Liver (tissue), 8 donors: ENCODE measurements at regions not wholly inside any gene's neighbourhood (a gene's known extent, or its start where the extent isn't known, plus 50 kb on each side); places are given as distances from the start of the nearest gene placed in this dataset.

Experiments used
- DNase-seq: peaks from one replicate; pipeline ENCODE4 v3.0.0-alpha.2; 2017; ENCODE audit warnings: low spot score
- H3K27ac ChIP-seq, 2 donors: one replicate each; pipeline ENCODE4 v1.7.0; 2013; ENCODE audit warnings: inconsistent platforms in 2 of 2, low read length in 2 of 2, control low read depth in 1 of 2, low read depth in 1 of 2, mild to moderate bottlenecking in 1 of 2
- H3K27me3 ChIP-seq, 4 donors: one replicate each; pipeline versions ENCODE4 v1.6.1 to v1.7.0; 2013; ENCODE audit warnings: low read length in 3 of 4, inconsistent platforms in 1 of 4, mild to moderate bottlenecking in 1 of 4, moderate library complexity in 1 of 4; ENCODE audit not compliant: control insufficient read depth in 4 of 4, insufficient read depth in 4 of 4
- H3K36me3 ChIP-seq, 4 donors: one replicate each; pipeline versions ENCODE4 v1.6.1 to v1.7.0; 2013; ENCODE audit warnings: low read length in 3 of 4, mild to moderate bottlenecking in 3 of 4, low read depth in 1 of 4, moderate library complexity in 1 of 4; ENCODE audit not compliant: control insufficient read depth in 4 of 4, insufficient read depth in 3 of 4
- H3K4me1 ChIP-seq, 4 donors: one replicate each; pipeline versions ENCODE4 v1.6.1 to v1.7.0; 2013; ENCODE audit warnings: low read length in 3 of 4, mild to moderate bottlenecking in 3 of 4, moderate library complexity in 1 of 4; ENCODE audit not compliant: control insufficient read depth in 4 of 4, insufficient read depth in 4 of 4
- H3K4me3 ChIP-seq, 3 donors: one replicate each; pipeline versions ENCODE4 v1.6.1 to v1.7.0; 2013; ENCODE audit warnings: low read length in 3 of 3, control low read depth in 1 of 3, low read depth in 1 of 3, mild to moderate bottlenecking in 1 of 3
- H3K9ac ChIP-seq, 2 donors: one replicate each; pipeline ENCODE4 v1.7.0; 2013; ENCODE audit warnings: low read length in 2 of 2, mild to moderate bottlenecking in 2 of 2, moderate library complexity in 2 of 2, control low read depth in 1 of 2, low read depth in 1 of 2
- H3K9me3 ChIP-seq, 4 donors: one replicate each; pipeline versions ENCODE4 v1.6.1 to v1.7.0; 2013; ENCODE audit warnings: low read length in 3 of 4; ENCODE audit not compliant: control insufficient read depth in 4 of 4
- ATF3 ChIP-seq: IDR thresholded peaks from 2 replicates; pipeline ENCODE4 v1.6.1; 2016; ENCODE audit warnings: antibody characterized with exemption
- EGR1 ChIP-seq, 2 donors: IDR thresholded peaks; 2 replicates each; pipeline ENCODE4 v1.6.1; 2016 to 2018; ENCODE audit warnings: antibody characterized with exemption in 2 of 2, low read depth in 2 of 2
- HNF4A ChIP-seq, 2 donors: conservative IDR thresholded peaks; 2 replicates each; pipeline ENCODE4 v1.6.1; 2016; ENCODE audit warnings: antibody characterized with exemption in 2 of 2, mild to moderate bottlenecking in 2 of 2
- HNF4G ChIP-seq: IDR thresholded peaks from 2 replicates; pipeline ENCODE4 v1.6.1; 2016; ENCODE audit warnings: antibody characterized with exemption
- JUND ChIP-seq, 2 donors: IDR thresholded peaks; 2 replicates each; pipeline ENCODE4 v1.6.1; 2016; ENCODE audit warnings: antibody characterized with exemption in 2 of 2
- MAX ChIP-seq: IDR thresholded peaks from 2 replicates; pipeline ENCODE4 v1.6.1; 2016; ENCODE audit warnings: antibody characterized with exemption
- REST ChIP-seq: IDR thresholded peaks from 2 replicates; pipeline ENCODE4 v1.6.1; 2016; ENCODE audit warnings: antibody characterized with exemption, mild to moderate bottlenecking
- SP1 ChIP-seq: IDR thresholded peaks from 2 replicates; pipeline ENCODE4 v1.6.1; 2018; ENCODE audit warnings: antibody characterized with exemption, mild to moderate bottlenecking
- WGBS: extraction: QIAGEN DNeasy Blood & Tissue Kit; methylation state at CpG from one replicate; pipeline ENCODE4 v1.1.7; 2013; 5-methylcytosine and 5-hydroxymethylcytosine counted together
- TF ChIP-seq, protein P1 (sequence below): fragments of 150-350 bp; IDR thresholded peaks from 2 replicates; pipeline ENCODE4 v1.5.1; 2017; ENCODE audit warnings: improper control_type of control experiment, low read depth, low read length; ENCODE audit not compliant: missing input control
- TF ChIP-seq, protein P2 (sequence below): IDR thresholded peaks from 2 replicates; pipeline ENCODE4 v1.6.1; 2016; ENCODE audit warnings: antibody characterized with exemption
- donor health status: healthy.
- donor health status: healthy.
- donor health status: healthy.
- donor health status: healthy.
- donor health status: healthy.

DNA sequence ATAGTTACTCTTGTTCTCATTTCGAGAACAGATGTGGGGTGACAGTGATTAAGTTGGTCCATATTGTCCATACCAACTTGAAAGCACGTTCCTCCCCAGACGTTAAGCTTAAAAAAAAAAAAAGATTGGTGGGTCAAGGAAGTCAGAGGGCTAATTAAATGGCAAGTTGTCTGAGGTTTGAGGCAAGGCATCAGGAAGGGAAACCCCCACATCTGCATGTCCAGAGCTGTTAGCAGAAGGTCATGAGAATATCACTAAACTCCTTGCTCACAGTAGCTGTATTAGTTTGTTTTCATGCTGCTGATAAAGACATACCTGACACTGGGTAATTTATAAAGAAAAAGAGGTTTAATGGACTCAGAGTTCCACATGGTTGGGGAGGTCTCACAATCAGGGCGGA, 415.6 kb upstream of the FZD8 start:
- Histone ChIP-seq H3K27me3 (no peaks in the 10 kb centered on the region), H3K9me3 (peaks cover 0 to 2% (median 0%) of the 10 kb centered on the region in 4 donors), H3K4me3 (no peak overlapping the region), H3K27ac (no peak overlapping the region), H3K36me3 (no peaks in the 10 kb centered on the region), H3K9ac (no peak overlapping the region), H3K4me1 (peaks cover 0 to 2% (median 0%) of the 10 kb centered on the region in 4 donors)
- no peak for DNase-seq
- WGBS, result 86% methylated on average over 4 of the region's 4 CpGs
- TF ChIP-seq HNF4A (conservative IDR thresholded peaks at IDR 0.05), result no peak
- no peak for TF ChIP-seq ATF3
- TF ChIP-seq HNF4G, result no peak
- TF ChIP-seq, protein P1, sequence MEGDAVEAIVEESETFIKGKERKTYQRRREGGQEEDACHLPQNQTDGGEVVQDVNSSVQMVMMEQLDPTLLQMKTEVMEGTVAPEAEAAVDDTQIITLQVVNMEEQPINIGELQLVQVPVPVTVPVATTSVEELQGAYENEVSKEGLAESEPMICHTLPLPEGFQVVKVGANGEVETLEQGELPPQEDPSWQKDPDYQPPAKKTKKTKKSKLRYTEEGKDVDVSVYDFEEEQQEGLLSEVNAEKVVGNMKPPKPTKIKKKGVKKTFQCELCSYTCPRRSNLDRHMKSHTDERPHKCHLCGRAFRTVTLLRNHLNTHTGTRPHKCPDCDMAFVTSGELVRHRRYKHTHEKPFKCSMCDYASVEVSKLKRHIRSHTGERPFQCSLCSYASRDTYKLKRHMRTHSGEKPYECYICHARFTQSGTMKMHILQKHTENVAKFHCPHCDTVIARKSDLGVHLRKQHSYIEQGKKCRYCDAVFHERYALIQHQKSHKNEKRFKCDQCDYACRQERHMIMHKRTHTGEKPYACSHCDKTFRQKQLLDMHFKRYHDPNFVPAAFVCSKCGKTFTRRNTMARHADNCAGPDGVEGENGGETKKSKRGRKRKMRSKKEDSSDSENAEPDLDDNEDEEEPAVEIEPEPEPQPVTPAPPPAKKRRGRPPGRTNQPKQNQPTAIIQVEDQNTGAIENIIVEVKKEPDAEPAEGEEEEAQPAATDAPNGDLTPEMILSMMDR, result no peak
- TF ChIP-seq SP1, result no peak
- TF ChIP-seq REST, result no peak
- TF ChIP-seq, protein P2, sequence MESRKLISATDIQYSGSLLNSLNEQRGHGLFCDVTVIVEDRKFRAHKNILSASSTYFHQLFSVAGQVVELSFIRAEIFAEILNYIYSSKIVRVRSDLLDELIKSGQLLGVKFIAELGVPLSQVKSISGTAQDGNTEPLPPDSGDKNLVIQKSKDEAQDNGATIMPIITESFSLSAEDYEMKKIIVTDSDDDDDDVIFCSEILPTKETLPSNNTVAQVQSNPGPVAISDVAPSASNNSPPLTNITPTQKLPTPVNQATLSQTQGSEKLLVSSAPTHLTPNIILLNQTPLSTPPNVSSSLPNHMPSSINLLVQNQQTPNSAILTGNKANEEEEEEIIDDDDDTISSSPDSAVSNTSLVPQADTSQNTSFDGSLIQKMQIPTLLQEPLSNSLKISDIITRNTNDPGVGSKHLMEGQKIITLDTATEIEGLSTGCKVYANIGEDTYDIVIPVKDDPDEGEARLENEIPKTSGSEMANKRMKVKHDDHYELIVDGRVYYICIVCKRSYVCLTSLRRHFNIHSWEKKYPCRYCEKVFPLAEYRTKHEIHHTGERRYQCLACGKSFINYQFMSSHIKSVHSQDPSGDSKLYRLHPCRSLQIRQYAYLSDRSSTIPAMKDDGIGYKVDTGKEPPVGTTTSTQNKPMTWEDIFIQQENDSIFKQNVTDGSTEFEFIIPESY, result no peak
- no peak for TF ChIP-seq MAX
- no peak for TF ChIP-seq JUND (IDR thresholded peaks at IDR 0.05)

- DNase-seq, result no peak
- peaks cover 0 to 2% (median 0%) of the 10 kb centered on the region in 4 donors for H3K9me3 ChIP-seq
- no peaks in the 10 kb centered on the region for H3K27me3 ChIP-seq
- no peaks in the 10 kb centered on the region for H3K36me3 ChIP-seq
- H3K27ac ChIP-seq, result no peak overlapping the region
- H3K4me3 ChIP-seq, result no peak overlapping the region
- H3K9ac ChIP-seq, result no peak overlapping the region
- WGBS, result 73% methylated on average over 4 of the region's 4 CpGs
- H3K4me1 ChIP-seq, result peaks cover 0 to 2% (median 0%) of the 10 kb centered on the region in 4 donors
- TF ChIP-seq, protein P1, result no peak
- no peak for TF ChIP-seq JUND (IDR thresholded peaks at IDR 0.05)
- TF ChIP-seq EGR1 (IDR thresholded peaks at IDR 0.05; ENCODE audit: low read depth in 2 of 2), result no peak
- TF ChIP-seq, protein P2, result no peak
- TF ChIP-seq MAX, result no peak
Measured at GRCh38 chr10:36057180-36057579, 415.1 kb upstream of the FZD8 start.
